ENCODE measurements at regions not wholly inside any gene's neighbourhood (a gene's known extent, or its start where the extent isn't known, plus 50 kb on each side); places are given as distances from the start of the nearest gene placed in this dataset.

GRCh38 chr13:22703601-22704209, 477.1 kb upstream of the SGCG start:
- dilution Hi-C loops (cut with HindIII; ENCODE audit: low sequenced_read_pairs, unreplicated experiment) = no loop called here

More at GRCh38 chr13:22703601-22704209, 477.1 kb upstream of the SGCG start:
- Histone ChIP-seq H4K20me1 (ENCODE audit: insufficient read depth, low read length) (no peaks in the 10 kb centered on the region), H3K23ac (ENCODE audit: low read depth, low read length) (no peak overlapping the region), H3K14ac (replicated peaks; ENCODE audit: low read depth, low read length) (no peak overlapping the region), H2AK9ac (replicated peaks; ENCODE audit: low read depth, low read length, poor library complexity) (no peak overlapping the region), H2AK5ac (ENCODE audit: low read depth, low read length) (no peak overlapping the region), H3K18ac (ENCODE audit: low read depth, low read length) (no peak overlapping the region), H2BK20ac (ENCODE audit: low read depth, low read length) (no peak overlapping the region), H2BK15ac (ENCODE audit: low read depth, low read length) (no peak overlapping the region), H3K56ac (ENCODE audit: extremely low read depth, insufficient read depth, low read length) (no peak overlapping the region), H3K36me3 (ENCODE audit: control insufficient read depth, insufficient read depth, low read length) (no peaks in the 10 kb centered on the region), H2BK120ac (ENCODE audit: low read depth, low read length) (no peak overlapping the region), H3K27me3 (ENCODE audit: control insufficient read depth, insufficient read depth, low read length) (no peaks in the 10 kb centered on the region), H3K4me2 (ENCODE audit: low read depth, low read length) (no peak overlapping the region), H2BK5ac (ENCODE audit: low read depth, low read length, poor library complexity, severe bottlenecking) (no peak overlapping the region), H4K8ac (ENCODE audit: low read depth in 2 of 2, low read length in 2 of 2) (no peak overlapping the region), H3K4ac (ENCODE audit: low read depth, low read length) (no peak overlapping the region), H3K9ac (ENCODE audit: low read depth, low read length) (no peak overlapping the region), H3K4me1 (ENCODE audit: control insufficient read depth, insufficient read depth, low read length) (no peaks in the 10 kb centered on the region), H2AFZ (replicated peaks; ENCODE audit: low read length, poor library complexity) (no peak overlapping the region), H3K9me1 (ENCODE audit: insufficient read depth, low read length) (no peaks in the 10 kb centered on the region), H4K91ac (ENCODE audit: insufficient read depth, low read depth, low read length) (no peak overlapping the region), H3K79me1 (ENCODE audit: low read depth in 1 of 2, low read length in 2 of 2) (no peaks in the 10 kb centered on the region), H3K27ac (ENCODE audit: insufficient read depth, low read length) (no peak overlapping the region), H4K5ac (ENCODE audit: low read depth, low read length) (no peak overlapping the region), H3K4me3 (ENCODE audit: insufficient read depth, low read depth, low read length) (no peak overlapping the region), H3K9me3 (ENCODE audit: control insufficient read depth, insufficient read depth, low read length) (peaks cover 17% of the 10 kb centered on the region)
- DNase-seq (no peak), ATAC-seq (ENCODE audit: low read depth) (no peak)
- no peak for TF ChIP-seq MXI1 (IDR thresholded peaks at IDR 0.05; ENCODE audit: borderline replicate concordance, low read depth, low read length)
- TF ChIP-seq FOS (IDR thresholded peaks at IDR 0.05; ENCODE audit: low read depth, low read length) = no peak
- no peak for TF ChIP-seq BHLHE40 (IDR thresholded peaks at IDR 0.05; ENCODE audit: low read depth, low read length)
- TF ChIP-seq RCOR1 (IDR thresholded peaks at IDR 0.05; ENCODE audit: insufficient replicate concordance, low read length) = no peak
- TF ChIP-seq SMC3 (IDR thresholded peaks at IDR 0.05; ENCODE audit: low read depth, low read length) = no peak
- no peak for TF ChIP-seq RAD21 (IDR thresholded peaks at IDR 0.05; ENCODE audit: low read length)
- no peak for TF ChIP-seq ELK1 (IDR thresholded peaks at IDR 0.05; ENCODE audit: borderline replicate concordance, low read depth, low read length)
- no peak for TF ChIP-seq CTCF (conservative IDR thresholded peaks at IDR 0.05; ENCODE audit: low read depth, low read length)
- no peak for TF ChIP-seq MAFK (IDR thresholded peaks at IDR 0.05; ENCODE audit: low read depth, low read length)
- TF ChIP-seq CEBPB (IDR thresholded peaks at IDR 0.05; ENCODE audit: low read depth, low read length) = no peak
- no peak for TF ChIP-seq NFE2L2 (IDR thresholded peaks at IDR 0.05; ENCODE audit: low read depth, low read length)
- TF ChIP-seq POLR2A (IDR thresholded peaks at IDR 0.05; ENCODE audit: low read depth, low read length) = no peak
- TF ChIP-seq CHD1 (IDR thresholded peaks at IDR 0.05; ENCODE audit: low read depth, low read length) = no peak
- TF ChIP-seq USF2 (IDR thresholded peaks at IDR 0.05; ENCODE audit: low read depth, low read length) = no peak
- TF ChIP-seq MAZ (IDR thresholded peaks at IDR 0.05; ENCODE audit: borderline replicate concordance, low read depth, low read length) = no peak
- no peak for TF ChIP-seq RFX5 (IDR thresholded peaks at IDR 0.05; ENCODE audit: low read depth, low read length)
- ChIA-PET POLR2A (ENCODE audit: unreplicated experiment) (no interaction called here), CTCF (no interaction called here)
- intact Hi-C loops (cut with micrococcal nuclease) = no loop called here
- BruUV-seq (replicated peaks) = no TSS peak
- WGBS, 2 experiments (ENCODE audit: extremely low coverage in 2 of 2, insufficient read length in 1 of 2) = 7% methylated on average over 2 of the region's 9 CpGs; no CpG with 5 or more reads in 1 of the 2 experiments
- in situ Hi-C loops (cut with MboI; ENCODE audit: low sequenced_read_pairs) = no loop called here
